Caco-2 (cell line): ENCODE measurements at regions not wholly inside any gene's neighbourhood (a gene's known extent, or its start where the extent isn't known, plus 50 kb on each side); places are given as distances from the start of the nearest gene placed in this dataset.

Experiments used
- BruUV-seq: library from RNA; stranded (reverse); fragments of 400-500 nt; replicated peaks from 2 replicates; lab custom pipeline; 2021; lab: Mats Ljungman, UMichigan
- CTCF ChIA-PET: fragments of 300-600 bp; sonication (Branson Sonifier 250); formaldehyde crosslinking; loops from one replicate; lab custom pipeline; 2022; ENCODE audit warnings: antibody characterized with exemption; lab: Charles Lee
- POLR2A ChIA-PET: fragments of 300-600 bp; sonication (Branson Sonifier 250); formaldehyde crosslinking; loops from one replicate; lab custom pipeline; 2022; ENCODE audit warnings: antibody characterized with exemption; lab: Charles Lee
- DNase-seq, 2 experiments: peaks; one replicate each; pipeline versions ENCODE4 v3.0.0 to v3.0.0-alpha.2; 2020 to 2022
- H3K27me3 ChIP-seq: replicated peaks from 2 replicates; pipeline ENCODE4 v1.6.0; 2011; ENCODE audit warnings: low read length; ENCODE audit not compliant: control insufficient read depth, insufficient read depth
- H3K36me3 ChIP-seq: 2 replicates; pipeline ENCODE4 v1.5.1; 2011; ENCODE audit warnings: low read length; ENCODE audit not compliant: control insufficient read depth, insufficient read depth
- H3K4me1 ChIP-seq: fragments of 250-450 bp; sonication (Bioruptor Pico); 2 replicates; pipeline ENCODE4 v1.5.1; 2020; ENCODE audit warnings: mild to moderate bottlenecking
- H3K4me3 ChIP-seq: 2 replicates; pipeline ENCODE4 v1.5.1; 2011; ENCODE audit warnings: low read depth, mild to moderate bottlenecking, control low read depth, low read length
- H3K9me3 ChIP-seq: fragments of 250-450 bp; sonication (Bioruptor Pico); 2 replicates; pipeline ENCODE4 v1.5.1; 2020; ENCODE audit warnings: mild to moderate bottlenecking, moderate library complexity
- H3K27ac Mint-ChIP-seq: one replicate; pipeline ENCODE4 v1.8.0; 2022; ENCODE audit warnings: mixed read lengths; ENCODE audit not compliant: unreplicated experiment
- H3K27me3 Mint-ChIP-seq: one replicate; pipeline ENCODE4 v1.8.0; 2022; ENCODE audit warnings: mixed read lengths; ENCODE audit not compliant: insufficient read depth, unreplicated experiment
- H3K36me3 Mint-ChIP-seq: one replicate; pipeline ENCODE4 v1.8.0; 2022; ENCODE audit warnings: mild to moderate bottlenecking, mixed read lengths; ENCODE audit not compliant: insufficient read depth, unreplicated experiment
- H3K4me1 Mint-ChIP-seq: one replicate; pipeline ENCODE4 v1.8.0; 2022; ENCODE audit warnings: low read depth, mixed read lengths; ENCODE audit not compliant: unreplicated experiment
- H3K4me3 Mint-ChIP-seq: one replicate; pipeline ENCODE4 v1.8.0; 2022; ENCODE audit warnings: mild to moderate bottlenecking, moderate library complexity, mixed read lengths; ENCODE audit not compliant: unreplicated experiment
- H3K9me3 Mint-ChIP-seq: one replicate; pipeline ENCODE4 v1.8.0; 2022; ENCODE audit warnings: mixed read lengths; ENCODE audit not compliant: unreplicated experiment
- CTCF ChIP-seq, 2 experiments: fragments of 200-600 bp in 1 of 2; IDR thresholded peaks; 1 replicate in 1 of 2; 2 replicates in 1 of 2; pipeline versions ENCODE4 v1.5.1 to v1.8.0; 2011 to 2022; ENCODE audit warnings: antibody characterized with exemption in 1 of 2, control low read depth in 1 of 2, inconsistent platforms in 1 of 2, low read depth in 1 of 2, low read length in 1 of 2, mild to moderate bottlenecking in 1 of 2, moderate library complexity in 1 of 2; ENCODE audit not compliant: insufficient read depth in 1 of 2, severe bottlenecking in 1 of 2, unreplicated experiment in 1 of 2
- intact Hi-C: fragments of 100-400 bp; cut with micrococcal nuclease; formaldehyde crosslinking; loops from one replicate; pipeline ENCODE4 v1.10.0; 2022; ENCODE audit not compliant: unreplicated experiment

GRCh38 chr6:9236443-9236842, 801.1 kb upstream of the SLC35B3 start:
- intact Hi-C loops, result no loop called here
- Mint-ChIP-seq H3K27me3 (no peaks in the 10 kb centered on the region), H3K4me3 (no peak overlapping the region), H3K9me3 (peaks cover 6% of the 10 kb centered on the region), H3K36me3 (no peaks in the 10 kb centered on the region), H3K4me1 (peaks cover 9% of the 10 kb centered on the region), H3K27ac (no peak overlapping the region)
- 0 out of 2 replicates have a peak, but pooled peaks cover 6% of the 10 kb centered on the region for H3K9me3 ChIP-seq
- ChIA-PET POLR2A (no interaction called here), CTCF (no interaction called here)
- DNase-seq, result no peak
- H3K4me3 ChIP-seq, result no peak overlapping the region
- no peaks in the 10 kb centered on the region for H3K36me3 ChIP-seq
- no peaks in the 10 kb centered on the region for H3K27me3 ChIP-seq
- peaks cover 7% of the 10 kb centered on the region; the same call in 1 of the 2 replicates for H3K4me1 ChIP-seq
- no peak for TF ChIP-seq CTCF (IDR thresholded peaks at IDR 0.05; ENCODE audit: insufficient read depth in 1 of 2, low read depth in 1 of 2, low read length in 1 of 2, severe bottlenecking in 1 of 2, unreplicated experiment in 1 of 2)
- no TSS peak for BruUV-seq

- peak overlapping the region; percentile 9 for H3K27ac Mint-ChIP-seq
- TF ChIP-seq CTCF (IDR thresholded peaks at IDR 0.05; ENCODE audit: insufficient read depth in 1 of 2, low read depth in 1 of 2, low read length in 1 of 2, severe bottlenecking in 1 of 2, unreplicated experiment in 1 of 2), result no peak
These were observed 798.3 kb upstream of the SLC35B3 start for GRCh38 chr6:9233686-9234085.

GRCh38 chr6:9233226-9233625, 797.9 kb upstream of the SLC35B3 start:
- peak in 1 of 2 experiments; percentile 45 for DNase-seq
- Mint-ChIP-seq H3K4me1 (peaks cover 9% of the 10 kb centered on the region), H3K4me3 (no peak overlapping the region), H3K36me3 (no peaks in the 10 kb centered on the region), H3K27me3 (no peaks in the 10 kb centered on the region), H3K27ac (peak overlapping the region; percentile 9), H3K9me3 (peaks cover 6% of the 10 kb centered on the region)
- no TSS peak for BruUV-seq
- POLR2A ChIA-PET, result no interaction called here
- H3K4me3 ChIP-seq, result no peak overlapping the region
- no peaks in the 10 kb centered on the region for H3K27me3 ChIP-seq
- no peak for TF ChIP-seq CTCF (IDR thresholded peaks at IDR 0.05; ENCODE audit: insufficient read depth in 1 of 2, low read depth in 1 of 2, low read length in 1 of 2, severe bottlenecking in 1 of 2, unreplicated experiment in 1 of 2)
- 0 out of 2 replicates have a peak, but pooled peaks cover 6% of the 10 kb centered on the region for H3K9me3 ChIP-seq
- intact Hi-C loops, result no loop called here
- H3K36me3 ChIP-seq, result no peaks in the 10 kb centered on the region
- CTCF ChIA-PET, result no interaction called here
- H3K4me1 ChIP-seq, result peaks cover 7% of the 10 kb centered on the region; the same call in 1 of the 2 replicates

More at GRCh38 chr6:9233686-9234085, 798.3 kb upstream of the SLC35B3 start:
- no peaks in the 10 kb centered on the region for H3K27me3 Mint-ChIP-seq
- DNase-seq, result no peak
- BruUV-seq, result no TSS peak
- POLR2A ChIA-PET, result no interaction called here
- Histone ChIP-seq H3K4me1 (peaks cover 7% of the 10 kb centered on the region; the same call in 1 of the 2 replicates), H3K4me3 (no peak overlapping the region), H3K9me3 (0 out of 2 replicates have a peak, but pooled peaks cover 6% of the 10 kb centered on the region), H3K27me3 (no peaks in the 10 kb centered on the region), H3K36me3 (no peaks in the 10 kb centered on the region)
- peaks cover 6% of the 10 kb centered on the region for H3K9me3 Mint-ChIP-seq
- CTCF ChIA-PET, result no interaction called here
- H3K4me1 Mint-ChIP-seq, result peaks cover 9% of the 10 kb centered on the region
- intact Hi-C loops, result no loop called here
- H3K36me3 Mint-ChIP-seq, result no peaks in the 10 kb centered on the region
- no peak overlapping the region for H3K4me3 Mint-ChIP-seq
